Panc1 (cell line): ENCODE measurements at regions not wholly inside any gene's neighbourhood (a gene's known extent, or its start where the extent isn't known, plus 50 kb on each side); places are given as distances from the start of the nearest gene placed in this dataset.

Experiments
- CTCF ChIP-seq: fragments of 450-650 bp; IDR thresholded peaks from 2 replicates; pipeline ENCODE4 v1.5.1; 2017; ENCODE audit warnings: mild to moderate bottlenecking
- POLR2AphosphoS5 ChIP-seq: IDR thresholded peaks from 2 replicates; pipeline ENCODE4 v1.6.1; 2012; ENCODE audit warnings: mild to moderate bottlenecking, low read depth, low read length, moderate library complexity
- REST ChIP-seq, 2 experiments: IDR thresholded peaks; 2 replicates each; pipeline ENCODE4 v1.6.1; 2011 to 2012; ENCODE audit warnings: low read depth in 2 of 2, control low read depth in 1 of 2, low read length in 1 of 2, mild to moderate bottlenecking in 1 of 2, moderate library complexity in 1 of 2; ENCODE audit not compliant: insufficient read depth in 1 of 2
- SIN3A ChIP-seq: IDR thresholded peaks from 2 replicates; pipeline ENCODE4 v1.6.1; 2012; ENCODE audit warnings: low read depth, mild to moderate bottlenecking, low read length, moderate library complexity, borderline replicate concordance; ENCODE audit not compliant: insufficient read depth
- TCF7L2 ChIP-seq: IDR thresholded peaks from 2 replicates; pipeline ENCODE4 v1.6.1; 2011; ENCODE audit warnings: mild to moderate bottlenecking, low read depth, low read length, inconsistent platforms

GRCh38 chr10:33489501-33490176, 155.2 kb upstream of the NRP1 start:
- TF ChIP-seq CTCF (no peak), REST (IDR thresholded peaks at IDR 0.05; ENCODE audit: insufficient read depth in 1 of 2, low read depth in 2 of 2, low read length in 1 of 2) (no peak), POLR2AphosphoS5 (no peak), SIN3A (no peak), TCF7L2 (no peak)
